HG02623 (cell line): ENCODE measurements at regions not wholly inside any gene's neighbourhood (a gene's known extent, or its start where the extent isn't known, plus 50 kb on each side); places are given as distances from the start of the nearest gene placed in this dataset.

Experiments used
- ATAC-seq: cut with Tn5 transposase; IDR thresholded peaks from one replicate; pipeline ENCODE4 v1.9.1; 2021; ENCODE audit warnings: moderate library complexity; ENCODE audit not compliant: unreplicated experiment

DNA sequence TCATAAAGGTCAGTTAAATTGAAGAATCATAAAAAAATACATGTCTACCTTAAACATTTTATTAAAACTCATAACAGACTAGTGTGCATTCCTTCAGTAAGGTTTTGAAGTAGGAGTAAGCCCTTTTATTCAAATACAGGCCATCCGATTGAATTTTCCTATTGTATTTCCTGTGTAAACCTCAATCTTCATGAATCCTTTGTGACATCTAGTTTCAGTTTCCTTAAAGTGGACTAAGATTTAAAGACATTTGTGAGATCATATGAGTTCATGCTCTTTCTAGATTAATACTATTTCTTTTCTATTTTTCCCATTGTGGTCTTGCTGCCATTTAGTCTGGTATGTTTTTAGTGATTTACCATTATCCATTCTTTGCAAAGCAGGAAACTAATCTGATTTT is 644.7 kb upstream of the BOD1L1 start:
- ATAC-seq: no peak

DNA sequence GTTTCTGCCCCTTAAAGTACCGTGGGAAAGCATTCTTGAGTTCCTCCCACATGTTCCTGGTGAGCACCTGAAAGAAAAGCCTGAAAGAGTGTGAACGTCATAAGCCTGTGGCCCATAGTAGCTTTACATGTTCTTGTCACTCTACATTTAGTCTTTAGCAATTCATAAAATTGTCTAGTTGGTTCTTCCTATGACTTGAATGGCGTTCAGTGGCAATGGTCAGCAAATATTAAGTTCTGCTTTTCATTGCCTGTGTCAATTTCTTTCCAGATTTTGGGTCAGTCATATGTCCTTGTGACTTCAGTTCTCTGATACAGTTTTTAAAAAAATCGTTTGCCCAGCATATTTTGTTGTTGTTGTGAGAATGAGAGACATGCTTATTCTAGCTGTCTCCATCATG is 650.0 kb upstream of the BOD1L1 start:
- ATAC-seq: no peak

DNA sequence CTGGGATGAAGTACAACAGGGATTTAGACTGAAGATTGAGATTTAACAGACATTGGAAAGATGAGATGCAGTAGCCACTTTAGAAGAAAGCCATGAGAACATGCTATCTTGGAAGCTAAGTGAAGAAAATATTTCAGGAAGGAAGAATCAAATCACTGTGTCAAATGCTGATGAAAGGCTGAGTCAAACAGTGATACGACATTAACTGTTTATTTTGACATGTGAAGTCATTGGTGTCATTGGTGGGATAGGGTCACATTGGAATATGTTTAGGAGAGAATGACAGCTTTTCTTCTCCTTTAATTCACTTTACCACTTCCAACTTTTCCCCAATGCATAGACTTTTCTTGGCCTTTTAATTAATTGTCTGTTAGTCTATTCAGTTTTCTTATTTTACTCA is 653.0 kb upstream of the BOD1L1 start:
- ATAC-seq: no peak

DNA sequence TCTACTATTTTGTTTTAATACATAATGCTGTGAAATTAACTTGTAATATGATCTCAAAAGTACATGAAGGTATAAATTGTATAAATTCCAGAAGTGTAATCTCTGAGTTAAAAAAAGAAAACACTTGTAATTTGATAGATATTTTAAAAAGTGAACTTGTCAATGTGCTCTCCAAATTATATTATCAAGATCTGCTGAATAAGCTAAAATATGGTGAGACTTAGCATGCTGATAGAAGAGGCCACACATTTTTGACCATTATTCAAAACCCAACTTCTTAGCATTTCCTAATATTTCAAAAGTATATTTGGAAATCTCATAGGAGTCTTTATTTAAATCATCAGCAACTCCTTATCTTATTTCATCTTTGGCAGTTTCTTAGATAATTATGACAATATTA is 657.1 kb upstream of the BOD1L1 start:
- no peak for ATAC-seq

DNA sequence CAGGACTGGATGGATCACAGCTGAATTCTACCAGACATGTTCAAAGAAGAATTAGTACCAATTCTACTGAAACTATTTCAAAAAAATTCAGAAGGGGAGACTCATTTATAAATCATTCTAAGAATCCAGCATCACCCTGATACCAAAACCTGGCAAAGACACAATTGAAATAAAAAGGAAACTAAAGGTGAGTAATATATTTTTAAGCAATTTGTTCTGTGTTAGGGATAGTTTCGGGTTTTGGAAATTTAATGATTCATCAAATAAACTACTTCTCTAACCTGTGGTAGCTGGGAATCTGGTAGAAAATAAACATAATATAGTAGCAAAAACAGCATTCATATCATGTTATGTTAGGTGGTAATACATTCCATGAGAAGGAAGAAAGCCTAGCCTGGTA is 662.2 kb upstream of the BOD1L1 start:
- no peak for ATAC-seq

DNA sequence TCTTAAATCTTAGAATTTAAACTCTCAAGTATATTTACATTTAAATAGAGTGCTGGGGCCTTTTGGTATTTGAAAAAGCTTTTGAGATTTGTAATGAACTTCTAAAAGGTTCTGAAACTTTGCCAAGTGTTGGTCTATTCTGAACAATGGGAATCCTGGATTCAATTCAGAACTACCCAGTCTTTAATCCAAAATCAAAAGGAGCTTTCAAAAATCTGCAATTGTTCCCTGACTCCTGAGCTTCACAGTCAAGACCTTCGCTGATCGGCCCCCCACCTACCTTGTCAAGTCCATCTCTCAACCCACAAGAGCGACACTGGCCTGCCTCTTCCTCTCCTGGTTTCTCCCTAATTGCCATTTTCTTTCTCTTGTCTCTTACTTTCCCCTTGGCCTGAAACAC is 666.1 kb upstream of the BOD1L1 start:
- no peak for ATAC-seq

DNA sequence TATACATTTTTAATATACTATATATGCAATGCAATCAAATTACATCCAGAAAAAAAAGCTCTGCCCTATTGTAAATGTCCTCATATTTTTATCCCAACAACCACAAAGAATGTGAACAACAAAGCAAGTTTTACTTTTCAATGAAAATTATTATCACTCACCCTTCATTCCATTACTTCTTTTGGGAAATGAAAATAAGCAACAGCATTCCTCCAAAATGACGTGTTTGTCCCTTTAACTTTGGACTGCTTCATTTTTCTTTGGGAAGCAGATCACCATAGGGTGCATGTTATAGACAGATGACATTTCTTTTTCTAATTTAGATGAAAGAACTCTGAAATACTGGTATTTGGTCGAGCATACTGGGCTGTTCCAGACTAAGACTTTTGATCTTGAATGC is 667.1 kb upstream of the BOD1L1 start:
- ATAC-seq: no peak

DNA sequence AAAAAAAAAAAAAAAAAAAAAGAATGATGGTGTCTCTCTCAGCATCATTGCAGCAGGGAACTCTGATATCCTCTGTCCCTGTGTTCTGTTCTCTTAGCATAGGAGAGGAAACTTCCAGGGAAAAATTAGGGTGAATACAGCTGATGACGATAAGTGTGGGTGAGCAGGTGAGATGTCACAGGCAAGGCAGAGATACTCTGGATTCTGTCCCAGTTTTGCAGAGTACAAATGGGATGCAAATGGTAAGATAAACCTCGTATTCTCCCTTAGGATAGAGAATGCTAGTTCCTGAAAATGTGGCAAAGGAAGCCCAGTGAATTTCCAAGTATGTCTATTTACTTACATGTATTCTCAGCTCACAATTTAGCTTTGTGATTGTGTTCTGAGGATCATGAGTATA is 671.6 kb upstream of the BOD1L1 start:
- no peak for ATAC-seq

DNA sequence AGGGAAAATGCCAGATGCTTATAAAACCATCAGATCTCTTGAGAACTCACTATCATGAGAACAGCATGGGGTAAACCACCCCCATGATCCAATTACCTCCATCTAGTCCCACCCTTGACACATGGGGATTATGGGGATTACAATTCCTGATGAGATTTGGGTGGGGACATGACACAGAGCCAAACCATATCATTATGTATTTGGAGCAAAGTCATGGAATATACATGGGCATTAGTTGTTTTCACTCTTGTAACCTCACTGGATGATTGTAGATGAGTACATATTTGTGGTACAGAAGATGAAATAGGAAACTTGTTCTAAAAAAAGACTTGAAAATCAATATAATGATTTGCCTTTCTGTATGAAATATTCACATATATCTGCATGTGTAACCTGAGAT is 674.5 kb upstream of the BOD1L1 start:
- ATAC-seq: no peak

DNA sequence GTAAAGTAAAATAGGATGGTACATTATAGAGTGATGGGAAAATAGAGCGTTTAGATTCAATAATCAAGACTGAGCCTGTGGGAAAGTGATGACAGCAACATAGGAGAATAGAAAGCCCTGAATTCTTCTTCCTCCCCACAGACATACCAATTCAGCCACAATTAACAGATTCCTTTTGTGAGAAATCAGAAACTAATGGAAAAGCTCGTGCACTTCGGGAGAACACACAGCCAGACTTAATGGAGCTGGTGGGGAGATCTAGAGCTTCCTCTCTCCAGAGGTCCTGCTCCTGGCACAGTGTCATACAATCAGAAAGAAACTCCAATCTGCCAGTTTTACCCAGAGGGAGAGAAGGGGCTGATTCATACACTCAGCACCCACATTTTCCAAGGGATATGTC is 676.3 kb upstream of the BOD1L1 start:
- no peak for ATAC-seq

DNA sequence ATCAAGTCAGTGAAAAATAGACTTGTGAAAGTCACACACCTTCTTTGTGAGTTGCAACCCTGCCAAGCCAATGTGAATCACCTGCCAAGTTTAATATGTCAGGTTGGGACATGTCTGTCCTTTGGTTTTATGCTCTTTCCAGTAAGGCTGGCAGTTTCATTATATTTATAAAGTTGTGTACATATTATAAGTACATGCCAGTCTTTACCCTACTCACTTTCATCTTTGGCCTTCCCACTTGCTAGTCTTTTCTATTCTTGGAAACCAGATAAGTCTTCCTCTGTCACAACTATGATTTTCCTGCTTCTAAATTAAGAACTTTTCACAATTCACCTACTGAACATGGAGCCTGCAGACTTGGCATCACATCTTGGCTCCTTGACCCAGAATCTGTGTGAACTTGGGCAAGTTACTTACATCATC is 680.7 kb upstream of the BOD1L1 start:
- no peak for ATAC-seq

DNA sequence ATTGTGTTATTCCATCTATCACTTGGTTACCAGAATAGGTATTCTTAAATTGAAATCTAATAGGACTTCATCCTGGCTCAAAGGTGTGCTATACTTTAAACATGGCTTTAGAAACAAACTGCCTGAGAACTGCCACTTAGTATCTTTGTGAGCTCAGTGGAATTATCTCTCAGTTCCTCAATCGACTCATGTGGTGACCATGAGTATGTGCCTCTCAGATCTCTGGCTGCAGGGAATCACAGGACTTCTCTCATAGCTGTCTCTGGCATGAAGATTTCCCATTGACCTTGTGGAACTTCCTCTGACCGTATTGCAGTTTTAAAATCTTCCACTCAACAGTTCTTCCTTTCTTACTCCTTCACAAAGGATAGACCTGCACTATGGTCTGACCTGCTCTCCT is 681.9 kb upstream of the BOD1L1 start:
- ATAC-seq: no peak

DNA sequence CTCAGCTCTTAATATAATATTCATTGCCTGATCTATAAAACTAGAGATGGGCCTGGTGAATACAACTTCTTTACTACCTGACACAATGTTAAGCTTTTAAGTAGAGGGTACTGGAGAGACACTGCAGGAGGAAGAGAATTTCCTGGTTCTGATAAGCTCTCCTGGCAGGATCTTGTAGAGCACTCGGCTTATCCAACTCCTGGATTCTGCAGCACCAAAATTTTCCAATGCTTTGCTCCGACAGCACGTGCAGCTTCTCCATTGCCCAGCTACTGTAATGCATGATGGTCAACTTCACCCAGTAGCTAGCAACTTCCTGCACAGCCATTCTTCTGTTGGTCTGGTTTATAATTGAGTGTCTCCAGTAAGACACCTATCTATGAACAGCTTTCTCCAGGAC is 686.2 kb upstream of the BOD1L1 start:
- ATAC-seq: no peak

DNA sequence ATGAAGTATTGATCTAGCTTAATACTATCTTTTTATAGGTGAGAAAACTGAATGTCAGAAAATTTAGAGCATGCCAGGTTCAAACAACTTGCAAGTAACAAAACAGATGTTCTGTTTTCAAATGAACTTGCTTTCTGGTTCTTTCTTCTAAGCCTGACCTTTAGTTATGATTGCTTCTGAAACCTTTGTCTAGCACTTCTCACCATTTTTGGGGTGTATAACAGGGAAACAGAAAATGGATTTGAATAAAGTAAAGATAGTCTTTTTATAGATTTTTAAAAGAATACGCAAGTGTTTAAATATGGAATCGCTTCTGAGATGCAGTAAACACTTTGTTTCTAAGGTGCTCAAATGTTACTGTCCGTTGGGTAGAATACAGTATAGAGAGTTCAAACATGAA is 687.2 kb upstream of the CPEB2 start:
- no peak for ATAC-seq

DNA sequence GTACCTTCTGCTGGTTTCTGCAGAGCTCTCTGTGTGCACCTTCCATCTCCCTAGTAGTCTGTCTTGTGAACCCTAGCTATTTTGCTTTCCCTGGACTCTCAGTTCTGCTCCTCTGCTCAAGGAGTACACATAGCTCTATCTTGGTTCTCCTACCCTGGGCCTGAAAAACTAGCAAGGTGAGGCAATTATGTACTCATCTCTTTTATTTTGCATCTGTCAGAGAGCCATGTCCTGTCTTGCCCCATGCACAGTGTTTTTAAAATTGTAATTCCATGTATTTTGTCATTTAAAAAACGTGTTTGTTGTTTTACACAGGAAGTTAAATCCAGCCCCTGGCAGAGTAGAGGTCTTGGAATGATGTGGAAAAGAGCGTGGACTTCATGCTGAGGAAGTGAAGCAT is 684.9 kb upstream of the CPEB2 start:
- ATAC-seq: no peak

DNA sequence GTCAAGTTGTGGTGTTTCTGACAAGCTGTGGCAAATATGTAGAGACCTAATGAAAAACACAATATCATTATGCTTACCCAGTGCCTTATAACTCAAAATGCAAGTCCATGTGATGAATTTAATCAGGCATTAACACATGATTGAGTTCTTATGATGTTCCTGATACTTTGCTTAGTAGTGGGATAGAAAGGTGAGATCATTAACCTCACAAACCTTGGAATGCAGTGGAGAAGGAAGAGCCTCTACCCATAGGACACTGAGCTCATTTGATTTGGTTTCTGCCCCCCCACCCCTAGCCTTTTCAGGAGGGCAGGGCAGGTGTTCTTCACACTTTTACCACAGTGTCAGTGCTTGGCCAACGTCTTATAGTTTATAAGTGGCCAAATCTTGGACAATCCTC is 683.6 kb upstream of the CPEB2 start:
- ATAC-seq: no peak

DNA sequence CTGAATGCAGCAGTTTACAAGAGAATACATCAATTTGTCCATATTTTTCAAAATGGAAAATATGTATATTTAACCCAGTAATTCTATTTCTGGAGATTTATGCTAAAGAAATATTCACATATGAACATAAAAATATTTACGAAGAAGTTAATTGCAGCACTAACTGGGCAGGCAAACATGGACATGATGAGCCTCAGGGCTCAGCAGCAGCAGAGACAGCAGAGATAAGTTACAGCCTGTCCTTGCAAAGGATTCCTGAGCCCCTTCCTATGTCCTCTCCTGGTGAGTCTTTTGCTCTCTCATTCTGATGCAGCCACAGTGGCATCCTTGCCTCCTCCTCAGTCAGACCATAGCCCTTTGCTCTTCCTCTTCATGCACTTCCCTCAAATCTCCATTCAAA is 680.6 kb upstream of the CPEB2 start:
- ATAC-seq: no peak

DNA sequence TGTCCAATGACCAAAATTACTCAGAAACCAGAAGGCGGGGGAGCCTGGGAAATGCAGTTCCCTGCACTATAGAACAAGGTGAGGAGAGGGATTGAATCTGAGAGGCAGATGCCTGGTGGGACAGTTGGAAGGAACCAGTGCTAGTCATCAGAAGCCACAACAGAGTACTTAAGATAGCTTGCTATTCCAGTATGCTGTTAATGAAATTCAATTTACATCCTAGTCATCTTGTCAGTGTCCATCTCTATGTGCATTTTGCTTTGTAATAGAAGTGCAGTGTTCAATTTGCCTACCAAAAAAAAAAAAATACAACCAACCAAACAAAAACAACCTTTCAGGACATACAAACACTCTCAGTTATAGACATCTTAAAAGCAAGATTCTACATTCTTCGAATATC is 679.1 kb upstream of the CPEB2 start:
- ATAC-seq: no peak

DNA sequence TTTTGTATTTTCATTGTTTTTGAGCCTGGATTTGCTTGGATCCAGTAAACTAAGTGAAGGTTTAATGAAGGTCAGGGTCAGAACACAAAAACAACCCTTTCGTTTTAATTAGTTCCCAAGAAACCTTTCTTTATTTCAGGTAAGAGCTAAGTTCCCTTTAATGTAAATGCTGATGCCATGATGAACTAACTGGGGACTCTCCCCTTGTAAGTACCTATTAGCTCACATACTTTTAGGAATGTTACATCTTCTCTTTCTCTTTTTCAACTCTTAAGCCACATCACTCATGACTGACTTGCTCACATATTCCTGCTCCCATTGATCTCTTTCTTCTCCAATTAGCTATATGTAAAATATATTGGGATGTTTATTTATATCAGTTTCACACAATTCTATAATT is 673.1 kb upstream of the CPEB2 start:
- ATAC-seq: no peak

DNA sequence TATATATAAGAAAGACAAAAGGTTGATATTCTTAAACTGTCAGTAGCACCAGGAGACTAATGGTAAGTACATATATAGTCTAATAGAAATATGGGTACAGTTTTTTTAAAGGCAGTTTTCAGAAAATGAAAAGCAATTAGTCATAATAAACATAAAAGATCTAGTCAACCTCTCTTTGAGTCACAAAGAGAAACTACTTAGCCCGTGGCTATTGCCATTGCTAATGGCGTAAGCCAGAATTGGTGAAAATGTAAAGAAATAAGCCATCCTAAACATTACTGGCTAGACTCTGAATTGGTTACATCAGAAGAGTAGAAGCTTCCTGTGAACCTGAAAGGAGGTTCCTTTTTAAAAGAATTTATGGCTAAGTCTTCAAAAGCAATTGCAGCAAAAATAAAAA is 668.7 kb upstream of the CPEB2 start:
- no peak for ATAC-seq

DNA sequence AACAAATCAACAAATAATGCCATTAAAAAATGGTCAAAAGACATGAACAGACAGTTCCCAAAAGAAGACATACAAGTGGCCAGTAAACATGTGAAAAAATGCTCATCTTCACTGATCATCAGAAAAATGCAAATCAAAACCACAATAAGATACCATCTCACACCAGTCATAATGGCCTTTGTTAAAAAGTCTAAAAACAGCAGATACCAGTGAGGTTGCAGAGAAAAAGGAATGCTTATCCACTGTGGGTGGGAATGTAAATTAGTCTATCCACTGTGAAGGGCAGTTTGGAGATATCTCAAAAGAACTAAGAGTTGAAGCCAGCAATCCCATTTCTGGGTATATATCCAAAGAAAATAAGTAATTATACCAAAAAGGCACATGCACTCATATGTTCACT is 668.1 kb upstream of the CPEB2 start:
- ATAC-seq: no peak

DNA sequence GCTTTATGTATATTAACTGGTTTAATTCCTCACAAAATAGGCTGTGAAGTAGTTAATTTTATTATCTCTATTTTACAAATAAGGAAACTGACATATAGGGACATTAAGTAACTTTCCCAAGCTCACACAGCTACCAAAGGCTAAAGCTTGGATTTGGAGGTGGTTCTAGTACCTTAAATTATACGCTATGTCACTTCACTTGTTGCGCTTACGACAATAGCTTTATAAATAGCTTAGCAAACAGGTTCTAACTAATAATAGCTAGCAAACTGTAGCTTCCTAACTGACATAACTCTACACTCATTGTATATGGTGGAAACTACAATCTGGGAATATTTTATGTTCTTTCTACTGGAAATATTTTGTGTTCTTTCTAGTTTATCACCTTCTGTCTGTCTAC is 666.4 kb upstream of the CPEB2 start:
- no peak for ATAC-seq

DNA sequence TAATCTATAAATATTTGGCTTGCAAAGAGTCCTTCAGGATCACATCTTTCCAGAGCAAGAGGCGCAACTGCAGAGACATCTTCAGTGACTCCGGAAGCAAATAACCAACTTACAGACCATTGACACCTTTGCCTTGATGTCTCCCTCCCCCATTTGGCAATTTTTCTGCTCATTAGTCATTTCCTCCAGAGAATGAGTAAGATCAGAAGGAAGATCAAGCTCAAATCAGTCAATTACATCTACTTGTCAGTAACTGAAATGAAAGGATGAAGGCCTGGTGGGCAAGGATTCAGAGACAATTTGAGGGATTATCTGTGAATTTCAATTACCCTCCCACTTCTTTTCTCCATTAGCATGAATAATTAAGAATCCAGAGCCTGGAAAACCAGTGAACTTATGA is 665.6 kb upstream of the CPEB2 start:
- no peak for ATAC-seq

DNA sequence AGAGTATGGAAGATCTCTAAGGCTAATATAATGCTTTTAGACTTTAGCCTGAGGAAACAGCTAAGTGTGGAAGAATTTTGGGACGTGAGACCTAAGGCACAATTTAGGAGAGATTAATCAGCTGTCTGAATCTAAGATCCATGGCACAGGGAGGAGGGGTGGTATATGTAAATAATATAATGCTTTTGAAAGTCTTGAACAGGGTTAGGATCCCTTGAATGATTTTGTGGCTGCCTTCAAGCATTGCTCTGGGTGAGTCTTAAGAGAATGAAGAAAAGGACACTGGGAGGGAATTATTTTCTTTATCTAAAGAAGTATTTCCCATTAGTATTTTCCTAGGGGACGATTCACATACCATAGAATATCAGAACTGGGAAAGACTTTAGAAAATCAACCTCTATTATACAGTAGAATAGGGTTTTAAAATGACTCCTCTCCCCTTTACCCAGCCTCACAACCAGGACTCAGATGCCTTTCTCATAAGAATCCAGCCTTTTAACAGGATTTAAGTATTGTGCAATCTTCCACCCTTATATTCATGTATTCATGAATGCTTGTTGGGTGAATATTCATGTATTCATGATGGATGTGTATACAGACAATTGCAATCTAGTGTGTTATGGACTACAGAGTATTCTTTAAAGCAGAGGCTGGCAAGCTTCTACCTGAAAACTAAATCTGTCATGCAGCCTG is 664.2 kb upstream of the CPEB2 start:
- ATAC-seq: no peak
